ENCODE measurements at regions not wholly inside any gene's neighbourhood (a gene's known extent, or its start where the extent isn't known, plus 50 kb on each side); places are given as distances from the start of the nearest gene placed in this dataset.

GRCh38 chr19:5247957-5248705 is 92.5 kb downstream of the PTPRS start:
- TF ChIP-seq OSR1 (CRISPR knock-in tag; IDR thresholded peaks at IDR 0.05) (no peak), ZFP30 (CRISPR knock-in tag; IDR thresholded peaks at IDR 0.05) (no peak), TOX (CRISPR knock-in tag; IDR thresholded peaks at IDR 0.05; ENCODE audit: borderline replicate concordance) (no peak), ZNF8 (CRISPR knock-in tag; IDR thresholded peaks at IDR 0.05) (no peak), GLIS3 (CRISPR knock-in tag; IDR thresholded peaks at IDR 0.05) (no peak)
